NCI-H526 (cell line): ENCODE measurements at regions not wholly inside any gene's neighbourhood (a gene's known extent, or its start where the extent isn't known, plus 50 kb on each side); places are given as distances from the start of the nearest gene placed in this dataset.
"Not testable (repeated sequence)": the region's sequence is repeated elsewhere in the genome, so short reads cannot be mapped to it uniquely, and the experiment has no call there.

ENCODE experiments used
- DNase-seq, 2 experiments: peaks; one replicate each; lab custom pipeline; 2025; lab: John Stamatoyannopoulos, UW

DNA sequence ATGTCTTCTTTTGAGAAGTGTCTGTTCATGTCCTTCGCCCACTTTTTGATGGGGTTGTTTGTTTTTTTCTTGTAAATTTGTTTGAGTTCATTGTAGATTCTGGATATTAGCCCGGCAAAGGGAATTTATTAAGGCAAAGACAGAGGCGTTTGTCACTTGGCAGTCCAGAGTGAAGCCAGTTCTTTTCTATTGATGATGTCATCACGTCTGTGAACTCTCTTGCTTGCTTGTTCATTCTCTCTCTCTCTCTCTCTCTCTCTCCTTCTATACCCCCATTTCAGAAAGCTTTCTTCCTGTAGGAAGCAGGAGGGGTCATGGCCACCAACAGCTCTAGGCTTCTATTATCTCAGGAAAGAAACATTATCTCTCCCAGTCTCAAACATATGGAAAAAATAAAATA lies 291.3 kb downstream of the OMA1 start:
- no peak for DNase-seq

- DNase-seq: peak; percentile 20 to 54
Measured at GRCh38 chr1:58251430-58252073, 295.0 kb downstream of the OMA1 start.

GRCh38 chr1:58250587-58250948 lies 296.0 kb downstream of the OMA1 start:
- DNase-seq: no peak

GRCh38 chr1:58249737-58250586 lies 296.6 kb downstream of the OMA1 start:
- peak; percentile 82 to 90 for DNase-seq

- DNase-seq: peak in 1 of 2 experiments; percentile 59
Measured at GRCh38 chr1:58249388-58249736, 297.2 kb downstream of the OMA1 start.

GRCh38 chr1:58248791-58249190 lies 297.7 kb downstream of the OMA1 start:
- DNase-seq: peak; percentile 1 to 34

DNA sequence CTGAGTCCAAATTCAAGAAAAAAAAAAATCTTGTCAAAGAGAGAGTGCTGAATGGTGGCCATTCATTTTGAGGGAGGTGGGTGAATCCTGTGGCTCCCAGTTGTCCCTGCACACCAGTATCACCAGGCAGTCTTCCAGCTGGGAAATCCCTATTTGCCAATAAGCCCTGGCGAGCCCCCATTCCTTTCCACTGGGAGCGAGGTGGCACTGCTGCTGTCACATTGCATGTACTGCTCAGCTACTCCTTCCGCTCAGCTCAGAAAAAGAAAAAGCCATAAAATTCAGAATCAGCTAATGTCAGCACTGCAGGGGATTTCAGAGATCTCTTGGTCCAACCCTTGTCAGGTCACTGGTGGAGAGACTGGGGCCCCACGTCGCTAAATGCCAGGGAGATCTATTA lies 298.5 kb downstream of the OMA1 start:
- no peak for DNase-seq

DNA sequence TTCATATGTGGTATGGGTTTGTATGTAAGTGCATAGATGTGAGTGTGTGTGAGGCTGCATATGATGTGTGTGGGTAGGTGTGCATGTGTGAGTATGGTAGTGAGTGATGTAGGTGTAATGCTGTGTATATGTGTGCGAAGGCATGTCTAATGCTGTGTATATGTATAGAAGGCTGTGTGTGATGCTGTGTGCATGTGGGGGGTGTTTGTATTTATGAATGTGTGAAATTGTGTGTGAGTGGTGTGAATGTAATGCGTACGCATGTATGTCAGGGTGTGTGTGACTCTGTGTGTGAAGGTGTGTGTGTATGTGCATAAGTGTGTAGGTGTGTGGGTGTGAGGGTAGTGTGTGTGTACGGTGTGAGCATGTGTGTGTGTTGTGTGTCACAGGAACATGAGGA lies 300.0 kb downstream of the OMA1 start:
- DNase-seq: no peak

- no peak for DNase-seq
Measured at GRCh38 chr1:58244872-58245271, 301.7 kb downstream of the OMA1 start.

DNA sequence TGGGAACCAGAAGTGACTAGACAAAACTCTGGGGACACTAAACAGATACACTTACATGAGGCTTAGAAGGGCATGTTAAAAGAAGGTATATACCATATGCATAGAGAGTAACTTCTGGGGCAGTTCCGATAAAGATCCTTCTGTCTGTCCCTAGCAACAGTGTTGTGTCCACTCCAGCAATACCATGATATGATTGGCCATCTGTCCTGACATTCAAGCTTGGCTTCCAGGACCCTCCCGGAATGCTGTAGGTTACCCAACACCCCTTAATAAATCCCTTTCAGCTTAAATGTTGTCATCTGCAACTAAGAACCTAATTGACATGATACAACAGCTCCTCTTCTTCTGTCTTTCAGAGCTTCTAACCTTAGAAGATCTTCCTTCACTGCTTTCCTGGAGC lies 307.7 kb downstream of the OMA1 start:
- DNase-seq: no peak

DNA sequence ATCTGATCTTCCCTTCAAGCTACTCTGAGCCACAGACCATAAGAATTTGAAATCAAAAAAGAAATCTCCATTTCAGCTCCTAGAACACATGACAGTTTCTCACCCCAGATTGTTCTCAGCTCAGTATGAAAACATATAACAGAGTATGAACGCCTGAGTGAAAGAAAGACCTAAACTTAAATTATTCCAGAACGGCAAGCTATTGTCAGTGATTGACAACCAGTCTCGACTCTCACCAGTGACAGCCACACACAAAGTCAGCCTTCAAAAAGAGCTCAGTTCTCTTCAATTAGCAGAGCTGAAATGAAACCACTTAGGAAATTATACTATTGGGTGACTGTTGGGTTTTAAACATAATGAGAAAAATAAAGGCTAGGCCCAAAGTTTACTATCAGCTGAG lies 312.8 kb downstream of the OMA1 start:
- DNase-seq: no peak

GRCh38 chr1:58231204-58231603 lies 315.3 kb downstream of the OMA1 start:
- DNase-seq: no peak

- DNase-seq: no peak
Measured at GRCh38 chr1:58227604-58228003, 318.9 kb downstream of the OMA1 start.

GRCh38 chr1:58223522-58223921 lies 323.0 kb downstream of the OMA1 start:
- DNase-seq: no peak

DNA sequence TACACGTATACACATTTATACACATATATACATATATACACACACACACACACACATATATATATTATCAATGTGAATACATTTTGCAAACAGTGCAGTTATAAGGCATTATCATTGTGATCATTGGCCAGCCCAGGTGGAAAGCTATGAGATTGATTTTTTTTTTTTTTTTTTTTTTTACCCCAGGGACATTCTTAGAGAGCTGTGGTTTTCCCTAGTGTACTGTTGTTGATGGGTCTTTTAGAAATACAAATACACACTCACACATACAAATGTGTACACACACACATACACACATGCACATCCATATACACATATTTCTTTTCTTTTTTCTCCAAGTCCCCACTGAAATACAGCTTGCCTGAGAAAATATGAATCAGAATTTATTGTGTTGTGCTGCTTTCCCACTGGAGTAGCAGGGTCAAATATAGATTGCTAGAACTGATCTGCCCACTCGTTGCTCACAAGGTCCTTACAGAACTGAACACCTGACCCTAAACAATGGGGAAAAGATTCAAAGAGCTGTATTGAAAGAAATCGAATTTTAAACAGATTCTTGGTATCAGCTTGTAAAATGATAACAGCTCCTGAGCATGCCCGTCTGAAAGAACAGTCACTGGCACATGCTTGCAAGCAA lies 325.6 kb downstream of the OMA1 start:
- DNase-seq: no peak

- DNase-seq: not testable (repeated sequence)
Measured at GRCh38 chr1:58216169-58216568, 330.4 kb downstream of the OMA1 start.

GRCh38 chr1:58214674-58215073 lies 331.9 kb downstream of the OMA1 start:
- no peak for DNase-seq

GRCh38 chr1:58211869-58212268 lies 334.7 kb downstream of the OMA1 start:
- DNase-seq: no peak

DNA sequence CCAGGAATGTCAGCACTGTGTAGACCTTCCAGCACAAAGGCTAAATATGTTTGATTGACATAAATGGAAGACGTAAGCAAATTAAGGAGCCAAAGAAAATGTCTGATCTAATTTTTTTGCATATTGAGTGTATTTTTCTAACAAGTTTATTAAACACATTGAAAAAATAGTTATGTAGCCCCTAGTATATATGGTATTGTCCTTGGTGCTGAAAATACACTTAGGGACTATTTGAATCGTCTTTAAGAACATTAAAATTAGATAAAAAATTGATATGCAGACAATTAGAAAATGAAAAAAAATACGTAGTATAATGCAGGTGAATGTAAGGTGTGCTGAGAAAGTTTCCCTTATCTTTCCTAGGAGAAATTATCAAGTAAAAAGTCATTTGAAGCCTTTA lies 337.0 kb downstream of the OMA1 start:
- peak in 1 of 2 experiments; percentile 71 for DNase-seq

GRCh38 chr1:58206749-58207148 lies 339.8 kb downstream of the OMA1 start:
- peak in 1 of 2 experiments; percentile 16 for DNase-seq

DNA sequence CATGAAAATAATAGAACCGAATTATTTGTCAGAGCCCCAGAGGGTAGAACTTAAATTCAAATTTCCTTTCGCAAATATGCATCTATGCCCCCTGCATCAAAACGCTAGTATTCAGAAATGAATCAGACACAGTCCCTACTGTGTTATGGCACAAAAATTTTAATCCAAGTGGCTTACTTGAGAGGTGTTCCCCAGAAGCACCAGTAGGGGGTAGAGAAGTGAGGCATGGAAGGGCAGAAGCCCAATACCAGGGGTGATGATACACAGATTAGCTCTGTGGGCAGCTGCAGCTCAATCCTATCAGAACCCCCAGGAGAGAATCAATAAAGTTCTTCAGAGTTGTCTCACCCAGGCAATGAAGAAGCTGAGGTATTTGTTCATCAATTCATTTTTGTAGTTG lies 342.2 kb downstream of the OMA1 start:
- DNase-seq: peak in 1 of 2 experiments; percentile 27

GRCh38 chr1:58201492-58202106 lies 344.9 kb downstream of the OMA1 start:
- DNase-seq: no peak

DNA sequence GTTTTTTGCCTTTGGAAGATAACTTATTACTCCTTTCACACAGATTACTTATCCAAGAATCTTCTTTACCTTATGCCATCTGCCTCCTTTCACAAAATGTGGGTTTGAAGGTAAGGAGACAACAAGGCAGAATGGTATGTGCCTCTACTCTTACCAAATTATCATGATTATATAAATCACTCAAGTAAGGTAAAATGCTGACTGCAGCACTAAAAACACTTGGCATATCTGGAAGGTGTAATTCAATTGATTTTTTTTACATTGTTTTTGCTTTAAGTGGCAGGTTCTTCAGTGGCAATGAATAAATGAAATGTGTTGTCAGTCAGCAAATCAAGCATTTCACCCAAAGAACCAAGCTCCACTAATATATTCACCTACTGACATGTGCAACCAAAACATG lies 346.1 kb downstream of the OMA1 start:
- no peak for DNase-seq
